Suprapubic skin (tissue), 3 donors: ENCODE measurements at regions not wholly inside any gene's neighbourhood (a gene's known extent, or its start where the extent isn't known, plus 50 kb on each side); places are given as distances from the start of the nearest gene placed in this dataset.

Experiments
- EP300 ChIP-seq: sonication (generic); formaldehyde crosslinking; IDR thresholded peaks from one replicate; pipeline ENCODE4 v1.6.1; 2017; ENCODE audit warnings: antibody characterized with exemption
- TF ChIP-seq, protein P1 (sequence below), 2 donors: fragments of 200-600 bp in 1 of 2; fragments of 450-650 bp in 1 of 2; sonication (generic) in 1 of 2; IDR thresholded peaks; one replicate each; pipeline ENCODE4 v1.5.1; 2016 to 2019; ENCODE audit warnings: antibody characterized with exemption in 2 of 2, mild to moderate bottlenecking in 1 of 2, moderate library complexity in 1 of 2

DNA sequence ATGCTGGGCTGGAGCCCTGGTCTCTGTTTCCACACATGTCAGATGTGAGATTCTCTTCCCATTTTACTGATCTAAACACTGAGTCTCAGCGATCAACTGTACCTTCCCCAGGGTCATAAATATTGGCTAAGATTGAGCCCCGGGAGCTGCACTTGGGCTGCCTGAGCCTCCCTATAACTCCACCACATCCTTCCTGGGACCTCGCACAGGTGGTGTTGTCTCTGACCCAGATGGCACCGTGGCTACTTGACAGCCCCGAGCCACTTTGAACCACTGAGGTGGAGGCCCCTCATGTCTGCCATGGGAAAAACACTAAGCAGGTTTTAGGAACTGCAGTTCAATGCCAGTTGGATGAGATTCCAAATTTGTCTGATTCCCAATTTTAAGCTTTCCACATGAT lies 586.5 kb downstream of the IRX1 start:
- TF ChIP-seq EP300, result no peak
- TF ChIP-seq, protein P1, sequence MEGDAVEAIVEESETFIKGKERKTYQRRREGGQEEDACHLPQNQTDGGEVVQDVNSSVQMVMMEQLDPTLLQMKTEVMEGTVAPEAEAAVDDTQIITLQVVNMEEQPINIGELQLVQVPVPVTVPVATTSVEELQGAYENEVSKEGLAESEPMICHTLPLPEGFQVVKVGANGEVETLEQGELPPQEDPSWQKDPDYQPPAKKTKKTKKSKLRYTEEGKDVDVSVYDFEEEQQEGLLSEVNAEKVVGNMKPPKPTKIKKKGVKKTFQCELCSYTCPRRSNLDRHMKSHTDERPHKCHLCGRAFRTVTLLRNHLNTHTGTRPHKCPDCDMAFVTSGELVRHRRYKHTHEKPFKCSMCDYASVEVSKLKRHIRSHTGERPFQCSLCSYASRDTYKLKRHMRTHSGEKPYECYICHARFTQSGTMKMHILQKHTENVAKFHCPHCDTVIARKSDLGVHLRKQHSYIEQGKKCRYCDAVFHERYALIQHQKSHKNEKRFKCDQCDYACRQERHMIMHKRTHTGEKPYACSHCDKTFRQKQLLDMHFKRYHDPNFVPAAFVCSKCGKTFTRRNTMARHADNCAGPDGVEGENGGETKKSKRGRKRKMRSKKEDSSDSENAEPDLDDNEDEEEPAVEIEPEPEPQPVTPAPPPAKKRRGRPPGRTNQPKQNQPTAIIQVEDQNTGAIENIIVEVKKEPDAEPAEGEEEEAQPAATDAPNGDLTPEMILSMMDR (IDR thresholded peaks at IDR 0.05), result no peak
